ENCODE measurements at regions not wholly inside any gene's neighbourhood (a gene's known extent, or its start where the extent isn't known, plus 50 kb on each side); places are given as distances from the start of the nearest gene placed in this dataset.
"Not testable (repeated sequence)": the region's sequence is repeated elsewhere in the genome, so short reads cannot be mapped to it uniquely, and the experiment has no call there.

GRCh38 chr1:236335633-236336032, 53.9 kb upstream of the ERO1B start:
- TF ChIP-seq HDAC2 (IDR thresholded peaks at IDR 0.05); YY1 (IDR thresholded peaks at IDR 0.05; ENCODE audit: low read depth, low read length); RCOR1 (conservative IDR thresholded peaks at IDR 0.05; ENCODE audit: low read depth, low read length); RAD51 (IDR thresholded peaks at IDR 0.05); POLR2AphosphoS5 (IDR thresholded peaks at IDR 0.05; ENCODE audit: low read length); BCL3 (IDR thresholded peaks at IDR 0.05; ENCODE audit: borderline replicate concordance, insufficient read depth, low read depth, low read length, poor library complexity, severe bottlenecking): not testable (repeated sequence)

Measured in GM12878 (cell line).